ENCODE measurements at regions not wholly inside any gene's neighbourhood (a gene's known extent, or its start where the extent isn't known, plus 50 kb on each side); places are given as distances from the start of the nearest gene placed in this dataset.
A peak's percentile ranks its signal among the peaks of the same experiment; 100 is the strongest.

- H3K4me3 ChIP-seq (ENCODE audit: low read length in 2 of 2) = no peak overlapping the region
- peaks cover 0 to 3% of the 10 kb centered on the region in 2 donors for H3K4me1 ChIP-seq (ENCODE audit: control insufficient read depth in 2 of 2, insufficient read depth in 1 of 2, low read depth in 1 of 2, low read length in 2 of 2)
- H3K27me3 ChIP-seq (ENCODE audit: control insufficient read depth in 3 of 3, insufficient read depth in 3 of 3, low read depth in 1 of 3, low read length in 3 of 3) = peaks cover 0 to 22% (median 0%) of the 10 kb centered on the region in 3 experiments
These were observed 629.5 kb downstream of the BRD1 start for GRCh38 chr22:49197986-49198704.

GRCh38 chr22:49197505-49197904 lies 630.2 kb downstream of the BRD1 start:
- no CpG with 5 or more reads among the region's 16 CpGs for WGBS, 2 donors (ENCODE audit: extremely low coverage in 2 of 2, insufficient read length in 2 of 2, insufficient replicate concordance in 1 of 2)

More at GRCh38 chr22:49197986-49198704, 629.5 kb downstream of the BRD1 start:
- no peak overlapping the region for H3K18ac ChIP-seq (ENCODE audit: low read length)
- H3K9me3 ChIP-seq (replicated peaks in 1 of 2; ENCODE audit: control insufficient read depth in 2 of 2, insufficient read depth in 1 of 2, low read depth in 1 of 2, low read length in 2 of 2) = no peaks in the 10 kb centered on the region
- no peak overlapping the region for H2BK5ac ChIP-seq (ENCODE audit: low read length)
- H3K4me2 ChIP-seq (ENCODE audit: insufficient read depth, low read length, poor library complexity, severe bottlenecking) = no peak overlapping the region
- no peak overlapping the region for H2BK120ac ChIP-seq (ENCODE audit: low read depth, low read length)
- no peak overlapping the region for H2AK5ac ChIP-seq (ENCODE audit: low read depth, low read length)
- H3K36me3 ChIP-seq (replicated peaks in 1 of 2; ENCODE audit: control insufficient read depth in 2 of 2, insufficient read depth in 2 of 2, low read length in 2 of 2) = no peaks in the 10 kb centered on the region
- H3K79me1 ChIP-seq (ENCODE audit: low read depth, low read length) = peaks cover 2% of the 10 kb centered on the region
- DNase-seq (ENCODE audit: low spot score) = no peak
- H2BK12ac ChIP-seq (ENCODE audit: low read length) = no peak overlapping the region
- H3K14ac ChIP-seq (ENCODE audit: low read length) = no peak overlapping the region
- H3K9ac ChIP-seq (ENCODE audit: low read depth, low read length, poor library complexity) = peak overlapping the region; percentile 64
- no peak overlapping the region for H2BK15ac ChIP-seq (ENCODE audit: low read length)
- H2AFZ ChIP-seq (ENCODE audit: low read length) = no peak overlapping the region
- no peak overlapping the region for H3K27ac ChIP-seq (replicated peaks; ENCODE audit: low read length)
- WGBS, 2 donors (ENCODE audit: extremely low coverage in 2 of 2, insufficient read length in 2 of 2, insufficient replicate concordance in 1 of 2) = no CpG with 5 or more reads among the region's 20 CpGs
- H3K23ac ChIP-seq (ENCODE audit: low read depth, low read length, poor library complexity) = no peak overlapping the region
- no peak overlapping the region for H4K8ac ChIP-seq (ENCODE audit: low read depth, low read length)
- H4K91ac ChIP-seq (ENCODE audit: low read depth, low read length, poor library complexity) = no peak overlapping the region
- no peak overlapping the region for H3K4ac ChIP-seq (ENCODE audit: low read length)

GRCh38 chr22:49196046-49196511 lies 631.6 kb downstream of the BRD1 start:
- Histone ChIP-seq H4K91ac (ENCODE audit: low read depth, low read length, poor library complexity) (no peak overlapping the region), H3K4me1 (ENCODE audit: control insufficient read depth in 2 of 2, insufficient read depth in 1 of 2, low read depth in 1 of 2, low read length in 2 of 2) (peaks cover 0 to 5% of the 10 kb centered on the region in 2 donors), H3K18ac (ENCODE audit: low read length) (peak overlapping the region; percentile 67), H2BK15ac (ENCODE audit: low read length) (no peak overlapping the region), H2AK5ac (ENCODE audit: low read depth, low read length) (no peak overlapping the region), H3K9ac (ENCODE audit: low read depth, low read length, poor library complexity) (no peak overlapping the region), H3K9me3 (replicated peaks in 1 of 2; ENCODE audit: control insufficient read depth in 2 of 2, insufficient read depth in 1 of 2, low read depth in 1 of 2, low read length in 2 of 2) (no peaks in the 10 kb centered on the region), H3K27me3 (ENCODE audit: control insufficient read depth in 3 of 3, insufficient read depth in 3 of 3, low read depth in 1 of 3, low read length in 3 of 3) (peaks cover 0 to 22% (median 0%) of the 10 kb centered on the region in 3 experiments), H3K23ac (ENCODE audit: low read depth, low read length, poor library complexity) (no peak overlapping the region), H3K27ac (replicated peaks; ENCODE audit: low read length) (no peak overlapping the region), H3K79me1 (ENCODE audit: low read depth, low read length) (peaks cover 4% of the 10 kb centered on the region), H3K14ac (ENCODE audit: low read length) (peak overlapping the region; percentile 85), H3K4me2 (ENCODE audit: insufficient read depth, low read length, poor library complexity, severe bottlenecking) (no peak overlapping the region), H4K8ac (ENCODE audit: low read depth, low read length) (no peak overlapping the region), H3K4ac (ENCODE audit: low read length) (no peak overlapping the region), H2BK5ac (ENCODE audit: low read length) (peak overlapping the region; percentile 31), H2BK120ac (ENCODE audit: low read depth, low read length) (no peak overlapping the region), H3K4me3 (ENCODE audit: low read length in 2 of 2) (no peak overlapping the region), H2AFZ (ENCODE audit: low read length) (no peak overlapping the region), H2BK12ac (ENCODE audit: low read length) (no peak overlapping the region), H3K36me3 (replicated peaks in 1 of 2; ENCODE audit: control insufficient read depth in 2 of 2, insufficient read depth in 2 of 2, low read length in 2 of 2) (no peaks in the 10 kb centered on the region)
- DNase-seq (ENCODE audit: low spot score) = no peak
- WGBS, 2 donors (ENCODE audit: extremely low coverage in 2 of 2, insufficient read length in 2 of 2, insufficient replicate concordance in 1 of 2) = no CpG with 5 or more reads among the region's 13 CpGs

More at GRCh38 chr22:49197505-49197904, 630.2 kb downstream of the BRD1 start:
- Histone ChIP-seq H4K8ac (ENCODE audit: low read depth, low read length) (no peak overlapping the region), H2BK12ac (ENCODE audit: low read length) (no peak overlapping the region), H3K27me3 (ENCODE audit: control insufficient read depth in 3 of 3, insufficient read depth in 3 of 3, low read depth in 1 of 3, low read length in 3 of 3) (peaks cover 0 to 22% (median 0%) of the 10 kb centered on the region in 3 experiments), H2BK15ac (ENCODE audit: low read length) (no peak overlapping the region), H2AFZ (ENCODE audit: low read length) (no peak overlapping the region), H3K4me3 (ENCODE audit: low read length in 2 of 2) (no peak overlapping the region), H3K79me1 (ENCODE audit: low read depth, low read length) (peaks cover 2% of the 10 kb centered on the region), H3K9ac (ENCODE audit: low read depth, low read length, poor library complexity) (no peak overlapping the region), H2BK120ac (ENCODE audit: low read depth, low read length) (no peak overlapping the region), H3K27ac (replicated peaks; ENCODE audit: low read length) (no peak overlapping the region), H3K9me3 (replicated peaks in 1 of 2; ENCODE audit: control insufficient read depth in 2 of 2, insufficient read depth in 1 of 2, low read depth in 1 of 2, low read length in 2 of 2) (no peaks in the 10 kb centered on the region), H3K4ac (ENCODE audit: low read length) (no peak overlapping the region), H2BK5ac (ENCODE audit: low read length) (no peak overlapping the region), H2AK5ac (ENCODE audit: low read depth, low read length) (no peak overlapping the region), H3K36me3 (replicated peaks in 1 of 2; ENCODE audit: control insufficient read depth in 2 of 2, insufficient read depth in 2 of 2, low read length in 2 of 2) (no peaks in the 10 kb centered on the region), H3K4me1 (ENCODE audit: control insufficient read depth in 2 of 2, insufficient read depth in 1 of 2, low read depth in 1 of 2, low read length in 2 of 2) (peaks cover 0 to 3% of the 10 kb centered on the region in 2 donors), H3K23ac (ENCODE audit: low read depth, low read length, poor library complexity) (no peak overlapping the region), H3K18ac (ENCODE audit: low read length) (peak overlapping the region; percentile 15), H4K91ac (ENCODE audit: low read depth, low read length, poor library complexity) (no peak overlapping the region), H3K4me2 (ENCODE audit: insufficient read depth, low read length, poor library complexity, severe bottlenecking) (no peak overlapping the region), H3K14ac (ENCODE audit: low read length) (no peak overlapping the region)
- no peak for DNase-seq (ENCODE audit: low spot score)

GRCh38 chr22:49195636-49196035 lies 632.0 kb downstream of the BRD1 start:
- peaks cover 0 to 5% of the 10 kb centered on the region in 2 donors for H3K4me1 ChIP-seq (ENCODE audit: control insufficient read depth in 2 of 2, insufficient read depth in 1 of 2, low read depth in 1 of 2, low read length in 2 of 2)
- peaks cover 4% of the 10 kb centered on the region for H3K79me1 ChIP-seq (ENCODE audit: low read depth, low read length)
- H3K9ac ChIP-seq (ENCODE audit: low read depth, low read length, poor library complexity) = no peak overlapping the region
- H3K27ac ChIP-seq (replicated peaks; ENCODE audit: low read length) = no peak overlapping the region
- H3K18ac ChIP-seq (ENCODE audit: low read length) = peak overlapping the region; percentile 58
- no peak for DNase-seq (ENCODE audit: low spot score)
- H3K4ac ChIP-seq (ENCODE audit: low read length) = no peak overlapping the region
- no CpG with 5 or more reads among the region's 14 CpGs for WGBS, 2 donors (ENCODE audit: extremely low coverage in 2 of 2, insufficient read length in 2 of 2, insufficient replicate concordance in 1 of 2)
- H3K4me2 ChIP-seq (ENCODE audit: insufficient read depth, low read length, poor library complexity, severe bottlenecking) = no peak overlapping the region
- H2BK15ac ChIP-seq (ENCODE audit: low read length) = no peak overlapping the region
- peak overlapping the region; percentile 12 for H2AK5ac ChIP-seq (ENCODE audit: low read depth, low read length)
- no peak overlapping the region for H4K91ac ChIP-seq (ENCODE audit: low read depth, low read length, poor library complexity)
- H3K9me3 ChIP-seq (replicated peaks in 1 of 2; ENCODE audit: control insufficient read depth in 2 of 2, insufficient read depth in 1 of 2, low read depth in 1 of 2, low read length in 2 of 2) = no peaks in the 10 kb centered on the region
- H2BK120ac ChIP-seq (ENCODE audit: low read depth, low read length) = no peak overlapping the region
- H4K8ac ChIP-seq (ENCODE audit: low read depth, low read length) = no peak overlapping the region
- no peak overlapping the region for H3K14ac ChIP-seq (ENCODE audit: low read length)
- H2BK5ac ChIP-seq (ENCODE audit: low read length) = no peak overlapping the region
- H2BK12ac ChIP-seq (ENCODE audit: low read length) = no peak overlapping the region
- H3K23ac ChIP-seq (ENCODE audit: low read depth, low read length, poor library complexity) = peak overlapping the region; percentile 33
- H2AFZ ChIP-seq (ENCODE audit: low read length) = no peak overlapping the region
- H3K36me3 ChIP-seq (replicated peaks in 1 of 2; ENCODE audit: control insufficient read depth in 2 of 2, insufficient read depth in 2 of 2, low read length in 2 of 2) = no peaks in the 10 kb centered on the region
- H3K27me3 ChIP-seq (ENCODE audit: control insufficient read depth in 3 of 3, insufficient read depth in 3 of 3, low read depth in 1 of 3, low read length in 3 of 3) = peaks cover 0 to 22% (median 0%) of the 10 kb centered on the region in 3 experiments
- no peak overlapping the region for H3K4me3 ChIP-seq (ENCODE audit: low read length in 2 of 2)
